Adrenal gland (tissue), 9 donors: ENCODE measurements at regions not wholly inside any gene's neighbourhood (a gene's known extent, or its start where the extent isn't known, plus 50 kb on each side); places are given as distances from the start of the nearest gene placed in this dataset.
A peak's percentile ranks its signal among the peaks of the same experiment; 100 is the strongest.

Experiments used
- DNase-seq, 7 donors: peaks; one replicate each; pipeline ENCODE4 v3.0.0-alpha.2; 2019 to 2020
- H3K27ac ChIP-seq, 5 donors: fragments of 200-600 bp; sonication (generic) in 4 of 5; 1 replicate in 3 of 5; 2 replicates in 2 of 5; pipeline versions ENCODE4 v1.5.1 to v1.8.0; 2016 to 2020; ENCODE audit warnings: mild to moderate bottlenecking in 1 of 5
- H3K27me3 ChIP-seq: fragments of 200-600 bp; 2 replicates; pipeline ENCODE4 v1.8.0; 2021
- H3K36me3 ChIP-seq, 2 donors: fragments of 200-600 bp; replicated peaks in 1 of 2; 1 replicate in 1 of 2; 2 replicates in 1 of 2; pipeline versions ENCODE4 v1.5.1 to v1.8.0; 2018 to 2022
- H3K4me1 ChIP-seq, 2 donors: fragments of 200-600 bp; replicated peaks in 1 of 2; 1 replicate in 1 of 2; 2 replicates in 1 of 2; pipeline versions ENCODE4 v1.5.1 to v1.8.0; 2018 to 2021
- H3K4me3 ChIP-seq, 4 donors: fragments of 200-600 bp; sonication (generic) in 3 of 4; one replicate each; pipeline ENCODE4 v1.5.1; 2016 to 2018
- H3K9me3 ChIP-seq, 3 donors: fragments of 200-600 bp; sonication (generic) in 1 of 3; replicated peaks in 1 of 3; 1 replicate in 2 of 3; 2 replicates in 1 of 3; pipeline versions ENCODE4 v1.5.1 to v1.8.0; 2016 to 2021
- CTCF ChIP-seq, 6 experiments: fragments of 450-650 bp in 4 of 6; fragments of 200-600 bp in 2 of 6; sonication (generic) in 1 of 6; IDR thresholded peaks; 1 replicate in 5 of 6; 2 replicates in 1 of 6; pipeline versions ENCODE4 v1.5.1 to v1.8.0; 2016 to 2021; ENCODE audit warnings: antibody characterized with exemption in 6 of 6, mild to moderate bottlenecking in 2 of 6, moderate library complexity in 1 of 6
- POLR2A ChIP-seq, 2 donors: fragments of 450-650 bp; IDR thresholded peaks; one replicate each; pipeline ENCODE4 v1.6.1; 2017; ENCODE audit warnings: antibody characterized with exemption in 2 of 2, mild to moderate bottlenecking in 2 of 2, moderate library complexity in 1 of 2
- WGBS, 4 donors: extraction: QIAGEN DNeasy Blood & Tissue Kit in 2 of 4; methylation state at CpG; one replicate each; pipeline versions ENCODE4 v1.1.5 to v1.1.7; 2013 to 2017; 5-methylcytosine and 5-hydroxymethylcytosine counted together
- intact Hi-C, 2 donors: fragments of 100-400 bp; cut with DNase I; formaldehyde crosslinking; loops; one replicate each; pipeline versions ENCODE4 v1.14.1 to v1.15.0; 2022 to 2023
- donor health status: healthy with polysubstance abuse.
- donor health status: Bipolar disorder and iron deficiency.
- donor health status: DM: yes; HTN: yes; CAD: no.
- donor health status: DM: no; HTN: no; CAD: no.
- donor health status: DM: no; HTN: no; CAD: no.

GRCh38 chr12:132436791-132437251 lies 53.1 kb upstream of the FBRSL1 start:
- Histone ChIP-seq H3K4me3 (no peak overlapping the region), H3K27ac (no peak overlapping the region), H3K27me3 (peaks cover 8% of the 10 kb centered on the region), H3K36me3 (no peaks in the 10 kb centered on the region), H3K4me1 (peaks cover 0 to 3% of the 10 kb centered on the region in 2 donors), H3K9me3 (no peaks in the 10 kb centered on the region)
- WGBS, 4 donors: 52 to 77% (median 69%) methylated on average over 6 to 17 of the region's 17 CpGs
- intact Hi-C loops: no loop called here
- no peak for DNase-seq
- no peak for TF ChIP-seq CTCF (IDR thresholded peaks at IDR 0.05)
- TF ChIP-seq POLR2A (IDR thresholded peaks at IDR 0.05): no peak

- no peak overlapping the region for H3K4me3 ChIP-seq
- TF ChIP-seq POLR2A (IDR thresholded peaks at IDR 0.05): no peak
- no peak for TF ChIP-seq CTCF (IDR thresholded peaks at IDR 0.05)
- peaks cover 8% of the 10 kb centered on the region for H3K27me3 ChIP-seq
- intact Hi-C loops: no loop called here
- WGBS, 4 donors: 87 to 93% (median 89%) methylated on average over 34 to 39 of the region's 39 CpGs
- no peak overlapping the region for H3K27ac ChIP-seq
- peaks cover 0 to 3% of the 10 kb centered on the region in 2 donors for H3K4me1 ChIP-seq
- no peaks in the 10 kb centered on the region for H3K9me3 ChIP-seq
- H3K36me3 ChIP-seq: no peaks in the 10 kb centered on the region
- DNase-seq: no peak
Measured at GRCh38 chr12:132435486-132436187, 54.3 kb upstream of the FBRSL1 start.

GRCh38 chr12:132433641-132434395 lies 56.1 kb upstream of the FBRSL1 start:
- 52 to 66% (median 61%) methylated on average over 9 to 35 of the region's 35 CpGs for WGBS, 4 donors
- H3K4me1 ChIP-seq: peaks cover 3% of the 10 kb centered on the region in 2 donors
- H3K27me3 ChIP-seq: peaks cover 8% of the 10 kb centered on the region
- no peak overlapping the region for H3K27ac ChIP-seq
- peak in 6 of 7 donors; percentile 33 to 70 (median 42) for DNase-seq
- intact Hi-C loops: no loop called here
- no peak overlapping the region for H3K4me3 ChIP-seq
- H3K36me3 ChIP-seq: no peaks in the 10 kb centered on the region
- TF ChIP-seq CTCF (IDR thresholded peaks at IDR 0.05): no peak
- no peak for TF ChIP-seq POLR2A (IDR thresholded peaks at IDR 0.05)
- H3K9me3 ChIP-seq: no peaks in the 10 kb centered on the region

GRCh38 chr12:132432721-132433577 lies 57.0 kb upstream of the FBRSL1 start:
- intact Hi-C loops: no loop called here
- DNase-seq: no peak
- WGBS, 4 donors: 80 to 94% (median 83%) methylated on average over 16 to 41 of the region's 41 CpGs
- Histone ChIP-seq H3K36me3 (no peaks in the 10 kb centered on the region), H3K27me3 (peaks cover 8% of the 10 kb centered on the region), H3K27ac (no peak overlapping the region), H3K9me3 (no peaks in the 10 kb centered on the region), H3K4me3 (no peak overlapping the region), H3K4me1 (peaks cover 3% of the 10 kb centered on the region in 2 donors)
- TF ChIP-seq CTCF (IDR thresholded peaks at IDR 0.05) (no peak), POLR2A (IDR thresholded peaks at IDR 0.05) (no peak)
